Amniotic stem cell (primary cell): ENCODE measurements at regions not wholly inside any gene's neighbourhood (a gene's known extent, or its start where the extent isn't known, plus 50 kb on each side); places are given as distances from the start of the nearest gene placed in this dataset.
"Not testable (repeated sequence)": the region's sequence is repeated elsewhere in the genome, so short reads cannot be mapped to it uniquely, and the experiment has no call there.

ENCODE experiments used
- DNase-seq: peaks from one replicate; lab custom pipeline; 2025; lab: John Stamatoyannopoulos, UW

DNA sequence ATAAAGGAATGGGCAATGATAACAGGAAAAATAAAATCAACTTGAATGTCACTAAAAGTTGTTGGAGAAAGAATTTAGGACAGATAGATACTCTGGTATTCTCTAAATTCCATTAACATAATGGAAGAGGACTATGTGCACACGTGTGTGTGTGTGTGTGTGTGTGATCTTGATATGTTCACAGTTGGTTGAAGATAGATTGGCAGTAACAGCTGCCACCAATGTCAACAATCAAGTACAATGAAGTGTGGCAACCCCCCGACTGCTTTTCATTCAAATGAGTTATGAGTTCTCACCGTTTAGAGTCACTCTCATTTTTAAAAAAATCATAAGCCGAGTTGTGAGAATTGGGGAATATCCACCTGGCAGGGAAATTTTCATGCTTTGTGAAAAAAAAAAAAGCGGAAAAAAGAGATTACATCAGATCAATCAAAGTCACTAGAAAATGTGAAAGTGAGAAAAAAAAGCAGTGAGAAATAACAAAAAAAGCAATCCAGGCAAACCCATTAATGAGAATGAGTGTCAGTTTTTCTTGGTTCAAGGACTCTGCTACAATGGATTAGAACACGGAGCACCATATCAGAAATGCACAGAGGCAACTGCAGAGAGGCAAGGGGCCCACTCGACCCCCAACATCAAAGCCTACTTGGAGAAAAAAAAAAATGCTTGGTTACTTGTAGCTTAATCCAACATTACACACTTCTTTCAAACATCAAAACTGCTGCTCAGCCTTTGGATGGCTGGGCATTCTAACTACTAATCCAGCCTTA, 414.9 kb upstream of the PITX2 start:
- DNase-seq: no peak

DNA sequence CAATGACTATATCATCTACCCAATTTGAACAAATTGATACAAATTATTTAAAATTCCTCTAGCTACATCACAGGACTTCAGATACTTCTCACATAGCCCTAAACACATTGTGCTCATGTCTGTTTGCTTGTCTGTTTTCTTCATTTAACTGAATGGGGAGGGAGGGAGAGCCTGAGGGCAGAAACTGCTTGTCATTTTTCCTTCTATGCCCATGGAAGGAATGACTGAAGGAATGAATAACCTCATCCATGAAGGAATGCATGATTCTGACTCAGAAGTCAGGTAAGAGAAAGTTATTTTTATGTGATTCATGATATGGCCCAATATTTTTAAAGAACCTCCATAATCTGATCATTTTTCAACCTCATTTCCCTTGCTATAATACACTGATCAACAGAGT, 418.0 kb upstream of the PITX2 start:
- DNase-seq: no peak

DNA sequence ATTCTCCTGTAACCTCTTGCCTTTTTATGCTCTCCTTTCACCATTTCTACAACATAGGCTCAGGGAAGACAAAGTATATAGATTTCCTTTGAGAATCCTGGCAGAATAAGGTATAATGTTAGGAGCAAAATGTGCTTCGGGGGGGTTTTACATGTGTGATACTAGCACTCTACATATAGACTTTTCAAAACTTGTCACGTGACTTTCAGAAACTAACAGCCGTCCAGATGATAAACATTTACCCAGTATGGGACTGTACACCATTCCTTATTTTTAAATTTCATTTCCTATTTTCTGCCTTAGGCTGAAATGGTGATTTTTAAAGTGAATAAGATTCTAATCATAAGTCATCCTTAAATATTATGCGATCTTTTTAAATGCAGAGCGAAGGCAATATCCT, 420.4 kb upstream of the PITX2 start:
- no peak for DNase-seq

DNA sequence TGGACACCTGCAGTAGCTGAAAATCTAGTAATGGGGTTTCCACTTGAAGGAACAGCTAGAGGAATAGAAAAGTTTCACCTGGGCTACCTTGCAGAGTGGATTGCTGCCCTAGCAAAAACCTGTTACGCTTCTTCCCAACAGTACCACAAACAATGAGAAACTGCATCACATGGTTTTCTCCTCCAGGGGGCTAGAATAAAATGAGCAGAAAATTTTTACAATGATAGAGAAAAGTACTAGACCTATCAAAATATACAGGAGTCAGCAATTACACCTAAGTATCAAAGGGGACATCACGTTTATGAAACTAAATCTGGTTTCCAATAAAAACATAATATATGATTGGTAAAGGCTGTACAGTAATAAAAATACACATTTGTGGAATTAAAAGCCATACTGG, 423.1 kb upstream of the PITX2 start:
- no peak for DNase-seq

DNA sequence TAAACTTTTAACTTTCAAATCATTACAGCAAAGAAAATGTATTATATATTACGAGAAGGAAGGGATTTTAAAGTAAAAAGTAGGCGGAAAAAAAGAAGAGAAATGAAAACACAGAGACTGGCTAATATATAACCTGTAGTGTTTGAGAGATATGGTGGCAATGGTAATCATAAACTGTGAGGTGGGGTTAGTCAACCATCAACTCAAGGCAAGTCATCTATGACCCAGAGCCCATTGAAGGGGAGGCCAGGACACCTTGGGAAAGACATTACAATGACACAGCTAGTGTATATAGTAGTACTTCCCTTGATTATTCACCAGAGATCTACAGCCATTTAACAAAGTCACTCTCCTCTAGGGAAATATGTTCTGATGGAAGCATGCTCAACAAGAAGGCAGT, 423.9 kb upstream of the PITX2 start:
- no peak for DNase-seq

DNA sequence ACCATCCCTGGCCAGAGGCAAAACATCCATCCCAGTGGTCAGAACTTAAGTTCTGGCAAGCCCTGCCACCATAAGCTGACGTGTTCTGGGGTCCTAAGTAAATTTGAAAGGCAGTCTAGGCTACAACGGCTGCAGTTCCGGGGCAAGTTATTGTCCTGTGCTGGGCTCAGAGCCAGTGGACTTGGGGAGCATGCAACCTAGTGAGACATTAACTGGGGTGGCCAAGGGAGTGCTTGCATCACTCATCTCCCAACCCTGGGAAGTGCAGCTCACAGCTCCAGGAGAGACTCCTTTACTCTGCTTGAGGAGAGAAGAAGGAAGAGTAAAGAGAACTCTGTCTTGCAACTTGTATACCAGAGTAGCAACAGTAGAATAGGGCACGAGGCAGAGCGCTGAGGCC, 425.4 kb upstream of the PITX2 start:
- DNase-seq: no peak

DNA sequence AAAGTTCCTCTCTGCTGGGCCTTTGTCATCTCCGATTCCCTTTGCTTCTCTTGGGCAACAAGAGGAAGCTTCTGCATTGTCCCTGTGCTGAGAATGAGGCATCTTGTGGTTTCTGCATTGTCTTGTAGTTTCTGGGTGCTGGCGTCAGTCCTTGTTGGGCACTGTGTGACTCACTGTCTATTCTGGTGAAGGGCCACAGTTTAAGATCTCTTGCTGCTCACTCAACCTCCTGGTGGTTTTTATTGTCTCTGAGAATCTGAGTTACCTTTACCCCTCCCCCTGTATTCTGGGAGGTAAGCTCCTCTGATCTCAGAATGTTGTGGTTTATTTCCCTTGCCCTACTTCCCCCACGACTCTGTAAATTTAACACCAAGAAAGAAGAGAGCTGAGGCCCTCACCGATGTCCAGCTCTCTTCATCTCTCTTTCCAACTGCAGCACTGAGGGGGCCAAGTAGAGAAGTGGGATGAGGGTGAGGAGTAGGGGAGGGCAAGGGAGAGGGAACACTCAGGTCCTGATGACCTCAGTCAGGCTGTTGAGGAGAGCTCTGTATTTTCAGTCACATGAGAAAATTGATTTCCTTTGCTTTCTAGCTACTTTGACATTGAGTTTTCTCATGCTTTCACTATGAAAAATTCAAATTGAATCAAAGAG, 441.6 kb upstream of the PITX2 start:
- DNase-seq: no peak

DNA sequence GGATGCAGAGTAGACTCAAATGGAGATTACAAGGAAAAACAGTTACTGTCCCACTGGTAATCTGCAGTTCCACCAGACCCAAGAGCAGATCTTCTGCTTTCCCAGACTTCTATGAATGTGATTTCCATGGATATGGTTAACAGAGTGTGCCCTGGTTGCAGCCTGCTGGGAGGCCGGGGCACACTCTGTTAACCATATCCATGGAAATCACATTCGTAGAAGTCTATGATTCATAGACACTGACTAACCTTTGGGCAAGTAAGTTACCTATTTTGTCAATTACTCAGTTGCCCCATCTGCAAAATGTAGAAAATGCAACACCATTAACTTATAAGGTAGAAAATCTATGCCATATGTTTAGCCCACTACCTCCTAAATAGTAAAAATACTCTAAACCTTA, 443.1 kb upstream of the PITX2 start:
- no peak for DNase-seq

DNA sequence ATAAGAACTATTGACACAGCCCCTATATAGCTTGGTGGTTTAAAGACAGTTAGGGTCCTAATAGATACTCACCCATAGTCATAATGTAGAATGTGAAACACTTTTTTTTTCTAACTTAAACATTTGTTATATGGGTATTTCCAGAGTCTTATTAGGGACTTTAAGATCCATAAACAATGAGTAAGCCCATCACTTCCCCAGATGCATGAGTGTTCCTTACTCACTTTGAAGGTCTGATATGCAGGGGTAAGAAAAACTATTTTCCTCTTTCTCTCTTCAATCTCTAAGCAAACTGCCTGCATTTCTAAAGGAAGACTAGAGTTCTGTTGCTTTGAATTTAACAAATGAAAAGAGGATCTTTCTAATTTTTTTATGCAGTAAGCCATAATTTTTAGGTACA, 443.6 kb upstream of the PITX2 start:
- no peak for DNase-seq

DNA sequence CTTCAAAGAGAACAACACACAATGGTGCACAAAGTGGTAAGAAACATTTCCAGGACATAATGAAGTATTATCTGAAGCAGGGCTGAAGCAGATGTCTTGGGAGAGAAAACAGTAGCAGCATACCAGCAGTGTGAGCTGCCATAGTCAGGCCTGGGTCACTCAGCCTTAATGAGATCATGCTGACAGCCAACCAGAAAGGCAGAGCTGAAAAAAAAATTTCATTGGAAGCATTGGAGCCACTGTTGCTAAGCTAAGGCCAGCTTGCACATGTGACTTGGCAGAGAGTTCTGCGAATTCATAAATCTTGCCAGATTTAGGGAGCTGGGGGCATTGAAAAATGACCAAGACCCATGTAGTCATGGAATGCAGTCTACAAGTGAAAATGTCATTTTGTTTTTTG, 444.0 kb upstream of the PITX2 start:
- DNase-seq: no peak

DNA sequence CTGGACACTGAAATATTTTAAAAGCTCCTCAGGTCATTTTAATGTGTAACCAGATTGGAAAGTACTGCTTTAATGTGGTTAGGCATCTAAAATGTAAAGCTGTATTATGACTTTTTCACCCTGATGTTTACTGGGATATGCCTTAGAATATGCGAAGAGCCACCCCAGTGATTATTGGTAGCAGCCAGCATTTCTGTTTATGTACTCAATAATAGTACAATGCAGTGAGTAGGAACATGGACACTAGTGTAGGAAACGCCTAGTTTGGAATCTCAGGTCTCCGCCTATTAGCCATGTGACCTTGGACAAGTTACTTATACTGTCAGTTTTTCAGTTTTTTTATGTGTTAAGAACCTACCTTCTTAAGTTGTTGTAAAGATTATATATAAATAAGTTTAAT, 446.0 kb upstream of the PITX2 start:
- DNase-seq: no peak

DNA sequence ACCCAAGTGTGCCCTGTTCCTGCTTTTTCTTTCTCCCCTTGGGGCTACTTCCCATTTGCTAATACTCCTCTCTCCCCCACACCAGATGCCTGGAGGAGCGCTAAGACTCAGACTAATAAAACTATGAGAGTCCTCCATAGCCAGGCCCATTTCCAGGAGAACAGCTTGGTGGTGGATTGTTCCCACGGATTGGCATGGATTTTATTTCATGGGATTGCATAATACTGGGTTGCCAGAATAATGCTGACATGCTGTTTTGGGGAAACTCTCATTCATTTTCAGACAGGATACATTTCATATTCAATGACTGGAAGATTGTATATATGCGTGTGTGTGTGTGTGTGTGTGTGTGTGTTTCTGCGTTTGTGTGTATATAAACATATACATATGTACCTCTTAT, 447.5 kb upstream of the PITX2 start:
- DNase-seq: no peak

DNA sequence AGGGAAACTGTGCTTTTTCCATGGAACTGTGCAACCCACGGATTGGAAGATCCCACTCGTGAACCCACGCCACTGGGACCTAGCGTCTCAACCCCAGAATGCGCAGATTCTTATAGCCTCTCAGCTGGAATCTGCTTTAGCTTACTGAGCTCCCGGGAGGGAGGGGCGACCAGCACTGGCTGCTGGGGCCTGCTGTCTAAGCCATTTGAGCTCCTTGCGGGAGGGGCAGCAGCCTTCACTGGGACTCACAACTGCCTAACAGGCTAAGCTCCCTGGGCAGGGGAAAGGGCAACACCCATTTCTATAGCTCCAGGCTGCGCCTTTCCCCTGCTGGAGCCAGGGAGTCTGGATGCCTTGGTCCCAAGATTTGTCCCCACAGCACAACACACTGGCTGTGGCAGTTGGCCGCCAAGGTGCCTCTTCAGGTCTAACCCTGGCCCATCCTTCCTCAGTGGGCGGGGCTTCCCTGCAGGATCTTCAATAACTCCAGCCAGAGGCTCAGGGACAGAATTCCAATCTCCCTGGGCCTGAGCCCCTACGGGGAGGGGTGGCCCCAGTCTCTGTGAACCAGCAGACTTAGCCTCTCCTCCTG, 451.7 kb upstream of the PITX2 start:
- DNase-seq: no peak

DNA sequence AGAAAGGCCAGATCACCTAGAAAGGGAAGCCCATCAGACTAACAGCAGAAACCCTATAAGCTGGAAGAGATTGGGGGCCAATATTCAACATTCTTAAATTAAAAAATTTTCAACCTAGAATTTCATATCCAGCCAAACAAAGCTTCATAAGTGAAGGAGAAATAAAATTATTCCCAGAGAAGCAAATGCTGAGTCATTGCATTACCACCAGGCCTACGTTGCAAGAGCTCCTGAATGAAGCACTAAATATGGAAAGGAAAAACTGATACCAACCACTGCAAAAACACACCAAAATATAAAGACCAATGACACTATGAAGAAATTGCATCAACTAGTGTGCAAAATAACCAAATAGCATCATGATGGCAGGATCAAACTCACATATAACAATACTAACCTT, 453.4 kb upstream of the PITX2 start:
- not testable (repeated sequence) for DNase-seq

DNA sequence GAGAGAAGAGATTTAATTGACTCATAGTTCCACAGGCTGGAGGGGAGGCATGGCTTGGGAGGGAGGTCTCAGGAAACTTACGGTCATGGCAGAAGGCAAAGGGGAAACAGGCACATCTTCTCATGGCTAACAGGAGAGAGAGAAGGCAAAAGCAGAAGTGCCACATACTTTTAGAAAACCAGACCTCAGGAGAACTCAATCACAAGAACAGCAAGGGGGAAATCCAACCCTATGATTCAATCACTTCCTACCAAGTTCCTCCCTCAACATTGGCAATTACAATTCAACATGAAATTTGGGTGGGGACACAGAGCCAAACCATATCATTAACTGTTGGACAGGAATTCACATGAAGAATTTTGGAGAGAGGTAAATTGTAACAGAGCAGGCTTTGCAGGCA, 485.3 kb upstream of the PITX2 start:
- DNase-seq: no peak

DNA sequence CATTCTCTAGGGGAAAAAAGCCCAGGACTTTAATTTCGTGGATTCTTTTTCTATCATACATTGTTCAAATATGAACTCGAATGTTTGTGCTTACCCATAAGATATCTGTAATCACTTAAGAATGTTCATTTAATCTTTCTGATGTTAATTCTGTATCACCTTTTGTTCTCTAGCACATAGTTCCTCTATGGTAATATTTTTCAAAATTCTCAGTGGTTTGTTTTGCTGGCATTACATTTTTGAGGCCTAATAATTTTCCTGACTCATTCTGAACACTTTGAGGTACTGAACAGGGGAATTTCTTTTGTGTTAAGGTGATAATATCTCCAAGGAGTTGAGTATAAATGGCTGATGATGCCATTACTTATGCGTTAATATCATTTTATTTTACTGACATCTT, 490.7 kb upstream of the PITX2 start:
- no peak for DNase-seq

DNA sequence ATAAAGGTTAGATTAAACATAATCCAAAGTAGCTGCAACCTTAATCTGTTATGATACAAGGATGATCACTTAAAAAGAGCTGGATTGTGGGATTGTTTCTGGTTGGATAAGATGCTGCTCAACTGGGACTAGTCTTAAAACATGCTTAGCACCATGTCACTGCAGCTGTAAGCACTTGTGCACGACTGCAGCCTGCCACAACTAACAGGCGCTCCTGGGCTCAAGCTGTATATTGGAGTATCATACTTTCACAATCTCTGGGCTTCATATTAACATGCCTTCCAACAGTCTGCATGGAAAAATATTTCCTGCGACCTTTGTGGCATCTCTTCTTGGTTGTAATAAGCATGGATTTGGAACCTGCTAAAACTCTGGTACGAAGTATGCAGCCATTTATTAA, 493.0 kb upstream of the PITX2 start:
- DNase-seq: no peak

DNA sequence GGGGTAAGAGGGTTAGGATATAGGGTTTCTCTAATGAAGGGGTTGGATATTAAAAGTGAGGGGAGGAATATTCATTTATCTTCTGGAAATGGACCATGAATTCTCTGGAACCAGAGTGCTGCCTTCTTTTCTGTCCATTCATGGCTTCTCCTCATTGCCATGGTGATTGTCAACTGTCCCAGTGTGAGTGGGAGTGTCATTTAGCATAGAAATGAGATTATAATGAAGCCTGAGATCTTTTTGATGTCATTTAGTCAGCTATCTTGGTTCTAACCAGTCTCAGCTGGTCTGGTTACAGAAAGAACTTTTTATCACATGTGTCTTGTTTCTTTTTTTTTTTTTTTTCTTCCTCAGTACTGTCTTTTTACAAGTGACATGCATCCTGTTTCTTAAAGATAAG, 497.3 kb upstream of the PITX2 start:
- DNase-seq: no peak

DNA sequence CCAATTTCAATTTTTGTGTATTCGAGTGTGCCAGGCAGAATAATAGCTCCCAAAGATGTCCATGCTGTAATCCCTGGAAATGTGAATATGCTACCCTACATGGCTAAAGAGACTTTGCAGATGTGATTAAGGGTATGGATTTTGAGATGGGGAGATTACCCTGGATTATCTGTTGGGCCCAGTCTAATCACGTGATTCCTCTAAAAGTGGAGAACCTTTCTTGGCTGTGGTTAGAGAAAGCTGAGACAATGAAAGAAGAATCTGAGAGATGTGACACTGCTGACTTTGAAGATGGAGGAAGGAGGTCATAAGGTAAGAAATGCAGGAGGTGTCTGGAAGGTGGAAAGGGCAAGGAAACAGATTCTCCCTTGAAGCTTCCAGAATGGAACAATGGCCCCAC, 503.5 kb upstream of the PITX2 start:
- DNase-seq: no peak

DNA sequence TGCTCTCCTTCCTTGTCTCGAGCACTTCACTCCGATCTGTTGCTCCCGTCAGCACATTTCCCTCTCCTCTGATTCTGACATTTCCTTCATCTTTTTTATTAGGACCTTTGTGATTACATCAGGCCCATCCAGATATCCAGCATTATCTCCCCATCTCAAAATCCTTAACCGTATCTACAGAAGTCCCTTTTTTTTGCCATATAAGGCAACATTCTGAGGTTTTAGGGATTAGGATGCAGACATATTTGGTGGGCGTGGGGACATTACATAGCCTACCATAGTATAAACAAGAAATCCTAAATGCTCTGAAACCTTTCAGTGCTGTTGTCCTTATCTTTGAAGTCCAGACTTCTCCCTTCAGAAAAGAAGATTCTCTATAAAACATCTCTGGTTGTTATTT, 505.0 kb upstream of the PITX2 start:
- no peak for DNase-seq

DNA sequence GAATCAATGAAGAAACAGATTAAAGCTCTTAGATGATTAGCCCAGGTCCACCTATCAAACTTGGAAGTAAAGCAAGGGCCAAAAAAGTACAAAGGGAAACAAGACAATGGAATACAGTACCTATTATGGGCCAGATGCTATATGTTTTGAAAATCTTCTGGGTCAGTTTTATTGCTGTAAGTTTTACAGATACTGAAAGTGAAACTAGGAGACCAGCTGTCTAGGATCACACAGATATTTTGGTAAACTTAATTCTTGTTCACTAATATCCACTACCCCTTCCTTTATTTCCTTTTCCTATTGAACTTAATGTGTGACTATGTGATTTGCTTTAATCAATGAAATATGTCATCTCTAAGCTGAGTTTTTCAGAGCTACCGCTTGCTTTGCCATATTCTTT, 505.4 kb upstream of the PITX2 start:
- DNase-seq: no peak

DNA sequence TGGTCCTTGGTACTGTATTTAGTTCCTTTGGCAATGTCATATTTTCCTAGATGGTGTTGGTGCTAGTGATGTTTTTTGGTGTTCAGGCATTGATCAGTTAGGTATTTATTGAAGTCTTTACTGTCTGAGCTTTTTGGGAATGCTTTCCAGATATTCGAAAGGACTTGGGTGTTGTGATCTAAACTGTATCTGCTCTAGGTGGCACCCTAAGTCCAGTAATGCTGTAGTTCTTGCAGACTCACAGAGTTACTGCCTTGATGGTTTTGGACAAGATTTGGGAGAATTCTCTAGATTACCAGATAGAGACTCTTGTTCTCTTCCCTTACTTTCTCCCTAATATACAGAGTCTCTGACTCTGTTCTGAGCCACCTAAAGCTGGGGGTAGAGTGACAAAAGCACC, 513.6 kb upstream of the PITX2 start:
- DNase-seq: peak; percentile 10

DNA sequence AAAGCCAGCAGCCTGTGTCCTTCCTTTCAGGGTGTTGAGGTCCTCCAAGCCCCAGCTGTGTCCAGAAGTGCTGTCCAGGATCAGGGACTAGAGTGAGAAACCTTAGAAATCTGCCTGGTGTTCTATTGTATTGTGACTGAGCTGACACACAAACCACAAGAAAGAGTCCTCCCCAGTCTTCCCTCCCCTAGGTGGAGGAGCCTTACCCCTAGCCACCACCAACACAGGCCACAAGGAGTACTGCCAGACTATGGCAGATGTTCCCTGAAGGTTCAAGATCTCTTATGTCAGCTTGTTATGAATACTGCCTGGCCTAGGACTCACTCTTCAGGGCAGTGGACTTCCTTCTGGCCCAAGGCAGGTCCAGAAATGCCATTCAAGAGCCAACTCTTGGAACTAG, 514.1 kb upstream of the PITX2 start:
- DNase-seq: no peak

DNA sequence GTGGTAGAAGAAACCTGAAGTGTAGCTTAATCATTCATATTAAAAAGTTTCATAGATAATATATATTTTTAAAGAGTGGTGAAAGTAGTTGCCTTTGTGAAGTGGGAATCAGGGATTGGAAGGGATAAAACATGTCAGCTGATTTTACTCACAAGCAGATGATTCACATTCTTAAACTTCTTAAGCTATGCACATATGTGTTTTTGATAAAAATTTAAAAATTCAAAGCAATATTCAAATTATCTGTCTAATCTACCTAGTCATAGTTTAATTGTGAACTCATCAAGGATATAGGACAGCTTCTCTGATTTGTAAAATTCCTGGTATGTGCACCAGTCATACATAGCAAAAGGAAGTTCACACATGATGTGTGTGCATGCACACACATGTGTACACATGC, 520.6 kb upstream of the PITX2 start:
- DNase-seq: no peak
